NCI-H2196 (cell line): ENCODE measurements at regions not wholly inside any gene's neighbourhood (a gene's known extent, or its start where the extent isn't known, plus 50 kb on each side); places are given as distances from the start of the nearest gene placed in this dataset.

Source experiments
- DNase-seq: peaks from one replicate; lab custom pipeline; 2025; ENCODE audit not compliant: unreplicated experiment; lab: John Stamatoyannopoulos, UW

DNA sequence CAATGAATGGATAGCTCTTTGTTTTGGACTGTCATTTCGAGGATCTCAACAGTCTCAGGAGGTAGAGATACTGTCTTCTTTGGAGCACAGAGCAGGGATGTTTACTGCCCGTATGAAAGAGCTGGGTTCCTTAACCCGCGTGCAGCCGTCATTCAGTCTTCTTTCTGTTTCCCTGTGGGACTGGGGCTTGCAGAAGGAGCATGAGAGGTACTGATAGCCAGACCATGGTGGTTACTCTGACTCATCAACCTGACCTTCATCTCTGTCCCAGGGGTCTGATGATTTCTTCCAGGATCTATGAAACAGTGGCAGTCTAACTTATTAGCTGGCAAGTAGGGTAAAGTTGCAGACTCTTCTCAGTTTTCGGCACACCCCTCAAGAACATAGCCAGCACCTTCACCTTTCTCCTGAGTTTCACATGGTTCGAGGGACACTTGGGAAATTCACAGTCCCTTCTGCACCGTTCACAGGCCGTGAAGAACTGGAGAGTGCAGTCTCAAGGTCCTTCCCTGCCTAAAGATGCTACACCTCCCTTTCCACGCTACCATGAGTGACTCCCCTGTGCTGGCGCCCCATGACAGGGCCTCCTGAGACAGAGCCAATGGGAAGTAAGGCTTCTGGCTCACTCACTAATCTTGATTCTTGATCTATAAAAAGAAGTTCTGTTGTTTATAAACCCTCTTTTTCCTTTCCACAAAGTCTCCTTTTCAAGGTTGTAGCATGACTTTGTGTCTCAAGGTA, 226.2 kb downstream of the MC4R start:
- no peak for DNase-seq

DNA sequence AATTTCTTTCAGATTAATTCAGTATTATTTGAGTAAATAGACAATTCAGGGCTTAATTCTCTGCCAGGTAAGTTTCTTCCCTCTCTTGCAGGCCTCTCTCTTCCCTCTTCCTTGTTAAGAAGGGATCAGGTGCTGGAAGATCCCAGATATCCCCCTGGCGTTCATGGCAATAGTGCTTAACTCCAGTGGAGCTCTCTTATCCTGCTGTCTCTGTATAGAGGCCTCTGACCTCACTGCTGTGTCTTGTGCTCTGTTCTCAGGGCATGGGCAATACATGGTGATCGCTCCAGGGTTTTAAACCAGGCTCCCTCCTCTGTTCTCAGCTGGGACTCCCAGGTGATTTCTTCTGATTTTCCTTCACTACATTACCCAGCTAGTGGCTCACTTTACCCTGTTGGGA, 226.8 kb downstream of the MC4R start:
- DNase-seq = no peak

DNA sequence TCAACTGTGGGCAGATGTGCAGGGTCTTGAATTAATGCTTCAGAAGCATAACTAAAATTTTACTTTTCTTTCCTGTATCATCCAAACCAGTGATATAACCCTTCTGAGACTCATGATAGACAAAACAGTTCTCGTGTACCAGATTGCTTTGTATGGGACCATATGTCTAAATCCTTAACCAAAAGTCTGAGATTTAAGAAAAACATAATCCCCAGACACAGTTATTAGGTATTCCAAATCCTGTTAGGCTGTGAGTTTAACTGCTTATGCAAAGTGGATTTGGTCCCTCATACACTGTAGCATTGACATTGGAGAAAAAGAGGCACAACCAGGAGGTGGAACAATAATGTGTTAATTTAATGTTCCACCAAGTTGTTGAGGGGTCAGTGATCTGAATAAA, 235.0 kb downstream of the PMAIP1 start:
- DNase-seq = no peak

DNA sequence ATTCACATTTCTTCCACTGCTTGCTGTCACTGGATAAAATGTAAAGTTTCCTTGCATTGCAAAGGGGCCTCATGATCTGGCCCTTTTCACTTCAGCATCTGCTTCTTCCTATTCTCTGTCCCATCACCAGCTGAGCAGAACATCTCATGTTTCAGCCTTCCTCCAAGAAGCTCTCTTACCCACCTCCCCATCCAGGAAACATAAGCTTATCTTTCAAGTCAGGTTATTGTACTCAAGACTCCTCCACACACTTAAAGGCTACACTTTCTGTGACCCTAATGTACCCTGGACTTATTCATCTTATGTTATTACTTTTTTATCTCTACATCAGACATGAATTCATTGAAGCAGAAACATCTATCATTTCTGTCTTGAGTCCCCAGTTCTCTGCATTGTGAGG, 230.5 kb downstream of the PMAIP1 start:
- DNase-seq = no peak

DNA sequence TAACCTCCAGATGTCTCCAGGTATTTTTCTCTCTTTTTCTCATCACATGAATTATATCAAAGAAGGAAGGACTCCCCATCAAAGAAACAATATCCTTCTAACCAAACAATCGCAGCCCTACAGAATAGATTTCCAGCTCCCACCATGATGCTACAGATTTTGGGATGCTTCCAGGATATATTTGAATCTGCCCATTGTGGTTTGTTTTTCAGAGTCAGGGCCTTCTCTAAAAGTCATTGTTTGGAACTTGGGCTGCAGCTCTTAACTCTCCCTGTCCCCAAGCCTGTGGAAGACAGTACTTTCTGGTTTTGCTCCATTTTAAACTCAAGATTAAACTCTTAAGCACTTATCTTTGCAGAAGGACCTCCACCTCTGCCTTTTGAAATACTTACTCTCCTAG, 223.2 kb downstream of the PMAIP1 start:
- no peak for DNase-seq

DNA sequence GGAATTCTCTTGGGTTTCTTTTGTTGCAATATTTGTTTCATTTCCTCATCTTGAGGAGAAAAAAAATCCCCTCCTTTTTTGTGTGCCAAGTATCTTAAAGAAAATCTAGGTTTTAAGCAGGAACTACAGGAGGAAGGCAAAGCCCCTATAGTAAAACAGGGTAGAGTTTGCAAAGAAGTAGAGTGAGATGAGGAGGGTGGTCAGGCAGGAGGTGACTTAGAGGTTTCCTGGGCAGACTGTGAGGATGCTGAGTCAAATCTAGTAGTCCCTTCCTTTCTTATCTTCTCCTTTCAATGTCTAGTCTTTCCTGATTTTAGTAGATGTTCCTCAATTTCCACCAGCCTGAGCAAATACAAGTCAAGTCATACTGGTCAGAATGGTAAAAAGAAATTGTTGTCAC, 222.5 kb downstream of the PMAIP1 start:
- DNase-seq = no peak

DNA sequence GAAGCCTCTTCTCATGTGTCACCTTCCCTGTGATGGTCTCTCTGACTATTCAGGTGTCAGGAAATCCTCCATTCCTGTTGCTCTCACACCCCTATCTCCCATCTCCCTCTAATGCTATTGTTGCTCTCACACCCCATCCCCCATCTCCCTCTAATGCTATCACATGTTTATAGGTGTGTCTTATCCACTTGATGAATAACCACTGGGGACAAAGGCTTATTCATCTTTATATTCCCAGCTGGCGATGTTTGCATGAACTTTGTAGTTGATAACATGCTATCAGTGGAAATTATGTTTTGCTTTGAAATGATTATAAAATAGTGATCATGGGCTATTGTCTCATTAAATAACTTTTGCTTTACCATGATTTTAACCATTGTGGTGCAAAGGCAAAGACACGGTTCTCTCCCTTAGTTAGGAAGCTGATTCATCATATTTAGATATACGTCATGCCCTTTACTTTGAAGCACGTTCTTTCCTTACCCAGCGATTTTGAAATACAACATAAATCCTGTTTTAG, 220.5 kb downstream of the PMAIP1 start:
- no peak for DNase-seq

DNA sequence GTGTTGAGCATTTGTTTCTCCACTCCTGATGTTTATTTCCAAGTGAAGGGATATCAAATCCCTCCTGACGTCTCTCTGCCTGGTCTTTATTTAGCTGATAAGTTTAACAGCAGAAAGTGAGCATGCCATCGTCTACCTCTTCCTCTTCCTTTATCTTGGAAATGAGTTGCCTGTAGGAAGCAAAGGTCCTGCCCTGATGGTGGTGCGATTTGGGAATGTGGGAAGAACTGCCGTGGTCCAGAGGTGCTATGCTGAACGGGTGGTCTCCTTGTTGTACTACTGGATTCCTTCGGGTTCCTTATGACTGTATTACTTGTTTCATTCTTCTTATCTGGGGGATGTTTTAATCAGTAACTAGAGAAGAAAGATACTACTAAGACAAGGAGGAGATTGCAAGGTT, 217.5 kb downstream of the PMAIP1 start:
- DNase-seq = no peak

DNA sequence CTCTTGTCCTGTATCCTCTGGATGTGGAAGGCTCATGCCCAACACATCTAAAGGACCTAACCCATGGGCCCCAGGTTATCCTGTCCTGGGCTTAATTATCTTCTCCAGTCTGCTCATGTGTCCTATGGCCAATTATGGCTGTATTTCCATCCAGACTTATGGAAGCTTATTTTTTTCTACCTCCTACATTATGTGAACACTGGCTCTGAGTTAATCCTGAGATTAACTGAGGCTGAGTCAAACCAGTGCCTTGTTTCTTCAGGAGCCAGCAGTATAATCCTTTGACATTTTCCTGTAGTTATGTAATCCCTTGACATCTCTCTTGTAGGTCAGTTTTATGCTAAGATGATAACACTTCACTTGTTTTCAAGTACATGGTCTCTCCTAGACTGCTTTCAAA, 213.6 kb downstream of the PMAIP1 start:
- no peak for DNase-seq

DNA sequence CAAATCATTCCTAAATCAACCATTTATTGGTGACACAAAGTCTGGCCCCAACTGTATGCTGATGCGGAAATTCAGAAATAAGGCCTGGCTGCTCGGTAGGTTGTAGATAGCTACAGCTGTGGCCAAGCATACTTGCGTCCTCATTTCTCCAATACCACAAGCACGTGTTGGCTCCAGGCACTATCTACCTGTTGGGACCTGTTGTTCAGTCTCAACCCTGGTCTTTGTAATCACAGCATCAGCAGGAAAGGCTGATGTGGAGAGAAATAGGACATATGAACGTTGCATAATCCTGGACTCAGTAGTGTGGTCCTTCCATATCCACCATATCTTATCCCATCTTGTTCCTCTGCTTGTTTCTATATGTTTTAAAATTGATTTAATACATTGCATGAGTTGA, 212.6 kb downstream of the PMAIP1 start:
- DNase-seq = no peak

DNA sequence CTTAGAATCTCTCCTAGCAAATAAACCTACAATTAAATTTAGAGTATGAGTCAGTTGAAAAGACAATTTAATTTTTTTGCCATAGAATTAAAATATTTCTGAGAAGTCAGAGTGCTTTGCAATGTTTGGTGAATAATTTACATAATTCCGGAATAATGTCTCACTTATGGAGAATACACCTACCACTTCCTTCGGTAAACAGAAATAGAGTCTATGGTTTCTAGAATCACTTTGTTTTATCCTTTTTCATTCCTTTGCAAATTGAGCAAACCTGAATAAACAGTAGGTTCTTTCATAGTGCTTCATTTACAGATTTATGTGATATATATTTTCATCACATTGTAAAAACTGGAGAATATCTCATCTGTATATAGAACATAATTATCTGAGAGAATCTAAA, 211.7 kb downstream of the PMAIP1 start:
- DNase-seq = no peak

DNA sequence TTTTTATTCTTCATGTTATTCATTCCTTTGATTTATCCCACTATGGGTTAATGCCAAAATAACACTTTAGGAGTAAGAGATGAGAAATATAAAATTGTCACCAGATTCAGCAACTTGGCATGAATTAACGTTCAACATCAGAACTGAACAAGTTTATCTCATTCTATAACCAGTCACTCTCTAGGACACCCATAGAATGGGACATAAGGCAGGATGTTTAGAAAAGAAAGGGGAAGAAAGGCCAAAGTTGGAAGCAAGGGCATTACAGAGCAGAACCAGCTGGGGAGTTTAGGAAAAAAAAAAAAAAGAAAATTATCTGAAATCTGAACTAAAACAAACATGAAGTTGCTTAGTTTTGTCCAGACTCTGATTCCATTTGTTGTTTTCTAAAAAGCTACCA, 211.0 kb downstream of the PMAIP1 start:
- DNase-seq = no peak

DNA sequence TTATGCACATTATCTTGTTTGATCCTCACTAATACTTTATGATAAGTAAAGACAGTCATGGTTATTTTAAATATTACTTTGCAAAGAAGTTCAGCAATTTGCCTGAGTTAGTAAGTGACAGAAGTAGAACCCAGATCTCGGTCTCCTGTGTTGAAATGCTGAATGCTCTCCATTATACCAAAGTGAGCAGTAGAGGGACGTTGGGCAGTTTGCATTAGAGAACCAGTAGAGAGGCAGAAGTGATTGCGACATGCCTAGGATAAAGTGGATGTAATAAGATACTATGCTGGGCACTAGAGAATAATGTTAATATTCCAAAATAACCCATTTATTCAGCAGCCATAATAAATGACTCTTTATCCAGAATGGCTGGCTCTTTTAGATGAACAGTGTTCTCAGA, 201.0 kb downstream of the PMAIP1 start:
- no peak for DNase-seq

DNA sequence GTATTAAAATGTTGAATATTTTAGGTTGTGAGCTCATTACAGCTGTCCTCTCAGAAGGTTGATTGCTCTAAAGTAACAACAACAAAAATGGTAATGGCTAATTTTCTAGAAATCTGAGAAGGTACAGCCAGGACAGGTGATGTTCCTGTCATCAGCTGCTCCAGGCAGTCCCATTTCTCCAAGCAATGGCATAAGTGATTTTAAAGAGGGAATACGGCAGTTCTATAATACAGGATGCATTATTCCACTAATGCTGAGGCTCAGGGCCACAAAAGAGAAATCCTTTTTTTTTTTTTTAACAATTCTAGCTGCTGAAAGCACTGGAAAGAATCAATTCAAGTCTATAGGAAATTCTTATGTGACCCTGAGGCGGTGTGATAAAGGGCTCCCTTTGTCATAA, 199.9 kb downstream of the PMAIP1 start:
- no peak for DNase-seq

DNA sequence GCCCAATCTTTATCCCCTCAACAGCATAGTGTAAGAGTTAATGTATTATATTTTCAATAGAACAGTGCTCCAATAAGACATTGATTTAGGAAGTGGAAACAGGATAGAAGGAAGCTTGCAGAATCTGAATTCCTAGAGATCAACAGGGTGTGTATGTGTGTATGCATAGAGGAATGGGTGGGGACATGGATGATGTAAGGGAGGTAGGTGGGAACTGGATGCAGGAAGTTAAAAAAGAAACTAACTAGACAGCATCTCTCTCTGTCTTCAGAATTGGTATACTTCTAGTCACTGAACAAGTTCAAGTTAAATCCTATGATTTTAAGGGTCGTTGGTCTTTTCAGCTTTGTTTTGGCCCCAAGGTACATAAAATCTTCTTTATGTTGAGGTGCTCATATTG, 196.6 kb downstream of the PMAIP1 start:
- DNase-seq = no peak

DNA sequence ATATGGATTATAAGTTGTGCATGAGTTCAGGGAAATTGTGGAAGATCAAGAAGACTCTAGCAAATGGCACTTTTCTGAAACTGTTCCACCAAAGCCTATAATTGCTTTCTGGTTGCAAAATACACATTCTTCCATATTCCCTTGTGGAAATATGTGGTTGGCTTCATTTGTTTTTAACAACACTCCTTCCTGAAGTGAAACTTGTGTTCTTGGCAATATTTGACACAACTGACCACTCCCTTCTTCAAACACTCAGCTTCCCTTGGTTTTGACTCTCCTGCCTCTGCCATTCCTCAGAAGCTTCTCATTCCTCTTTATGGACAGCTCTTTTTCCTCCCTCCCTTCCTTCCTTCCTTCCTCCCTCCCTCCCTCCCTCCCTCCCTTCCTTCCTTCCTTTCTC, 192.3 kb downstream of the PMAIP1 start:
- no peak for DNase-seq

DNA sequence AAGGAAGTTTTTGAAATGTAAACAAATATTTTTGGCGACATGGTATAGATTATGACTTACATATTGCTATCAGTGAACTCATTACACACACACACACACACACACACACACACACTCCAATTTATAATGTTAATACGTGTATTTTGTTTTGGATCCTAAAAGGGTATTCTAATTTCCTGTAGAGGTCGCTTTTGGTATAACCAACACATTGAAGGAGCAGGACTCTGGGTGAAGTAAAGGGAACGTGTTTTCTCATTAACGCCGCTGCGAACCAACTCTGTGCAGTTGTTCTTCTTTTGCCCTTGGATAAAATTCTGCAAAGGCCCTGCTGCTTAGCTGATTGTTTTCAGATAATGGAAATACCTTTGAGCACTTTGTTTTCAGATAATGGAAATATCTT, 190.4 kb downstream of the PMAIP1 start:
- DNase-seq = no peak

DNA sequence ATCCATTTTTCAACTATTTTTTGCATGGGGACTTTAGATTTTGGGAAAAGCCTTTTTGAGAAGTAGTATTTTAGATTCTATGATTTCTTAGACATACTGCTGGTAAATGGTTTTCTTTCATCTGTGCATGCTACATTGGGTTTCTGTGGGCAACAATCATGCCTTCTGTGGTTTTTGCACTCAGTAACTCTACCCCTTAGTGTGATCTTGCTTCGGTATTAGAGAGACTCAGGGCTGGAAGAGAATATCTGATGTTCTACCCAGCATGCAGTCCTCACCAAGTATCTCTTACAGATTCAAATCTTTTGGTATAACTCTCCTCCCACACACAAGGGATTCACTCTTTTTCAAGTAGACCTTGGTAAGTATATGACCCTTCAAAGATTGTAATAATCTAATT, 183.0 kb downstream of the PMAIP1 start:
- DNase-seq = no peak

DNA sequence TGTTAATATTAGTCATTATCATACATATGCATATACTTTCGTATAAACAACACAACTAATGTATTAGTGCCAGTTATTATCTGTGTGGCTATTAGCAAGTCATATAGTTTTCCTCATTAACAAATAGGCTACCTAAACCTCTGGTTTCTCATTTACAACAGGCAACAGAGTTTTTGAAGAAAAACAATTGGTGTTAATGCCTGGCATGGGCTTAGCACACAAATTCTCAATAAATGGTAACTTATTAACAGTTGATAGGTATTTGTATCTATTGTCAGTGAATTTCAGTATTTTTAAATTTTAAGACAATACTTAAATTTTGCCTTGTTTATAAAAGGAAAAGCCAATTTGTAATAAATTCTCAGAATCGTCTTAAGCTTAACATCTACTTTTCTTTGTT, 182.5 kb downstream of the PMAIP1 start:
- DNase-seq = no peak

DNA sequence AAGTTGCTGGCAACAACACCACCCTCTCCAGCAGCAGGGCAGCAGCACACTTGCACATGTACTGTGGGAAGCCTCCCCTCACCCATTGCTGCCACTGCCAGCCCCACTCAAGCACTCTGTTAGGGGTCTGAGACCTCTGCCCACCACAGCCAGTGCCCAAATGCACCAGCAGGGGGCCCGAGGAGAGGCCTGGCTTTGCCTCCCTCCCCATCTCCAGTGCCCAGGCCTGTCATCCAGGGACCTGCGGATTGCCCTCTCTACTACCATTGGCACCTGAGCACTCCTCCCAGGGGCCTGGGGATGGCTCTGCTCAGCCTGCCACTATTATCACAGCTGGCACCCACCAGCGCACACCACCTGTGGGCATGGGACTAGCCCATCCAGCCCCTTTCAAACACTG, 175.7 kb downstream of the PMAIP1 start:
- no peak for DNase-seq

DNA sequence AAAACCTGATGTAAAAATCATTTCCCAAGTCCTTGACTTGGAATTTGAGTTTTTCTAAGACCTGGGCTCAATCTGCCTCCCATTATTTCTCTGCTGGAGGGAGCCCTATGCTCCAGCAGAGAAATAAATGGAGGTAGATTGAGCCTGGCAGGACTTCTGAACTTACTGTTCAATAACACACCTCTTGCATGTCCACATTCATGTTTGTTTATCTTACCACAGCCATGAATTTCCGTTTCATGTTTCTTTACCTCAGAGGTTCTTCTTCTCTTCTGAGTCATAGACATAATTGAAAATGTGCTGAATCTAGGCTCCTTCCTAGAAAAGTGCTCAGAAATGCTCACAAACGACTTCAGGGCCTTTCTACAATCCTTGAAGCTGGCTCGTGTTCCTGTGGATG, 170.8 kb downstream of the PMAIP1 start:
- no peak for DNase-seq

DNA sequence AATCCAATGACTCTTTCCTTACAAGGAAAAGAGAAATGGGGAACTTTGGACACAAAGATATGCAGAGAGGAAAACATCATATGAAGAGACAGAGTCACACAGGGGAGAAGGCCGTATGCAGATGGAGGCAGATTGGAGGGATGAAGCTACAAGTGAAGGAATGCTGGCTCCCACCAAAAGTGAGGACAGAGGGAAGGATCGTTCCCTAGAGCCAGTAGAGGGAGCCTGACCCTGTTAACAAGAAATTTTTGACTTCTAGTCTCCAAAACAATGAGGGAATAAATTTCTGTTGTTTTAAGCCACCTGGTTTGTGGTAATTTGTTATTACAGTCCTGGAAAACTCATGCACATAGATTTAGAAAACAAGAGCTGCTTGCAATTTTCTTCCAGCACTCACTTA, 169.3 kb downstream of the PMAIP1 start:
- no peak for DNase-seq

DNA sequence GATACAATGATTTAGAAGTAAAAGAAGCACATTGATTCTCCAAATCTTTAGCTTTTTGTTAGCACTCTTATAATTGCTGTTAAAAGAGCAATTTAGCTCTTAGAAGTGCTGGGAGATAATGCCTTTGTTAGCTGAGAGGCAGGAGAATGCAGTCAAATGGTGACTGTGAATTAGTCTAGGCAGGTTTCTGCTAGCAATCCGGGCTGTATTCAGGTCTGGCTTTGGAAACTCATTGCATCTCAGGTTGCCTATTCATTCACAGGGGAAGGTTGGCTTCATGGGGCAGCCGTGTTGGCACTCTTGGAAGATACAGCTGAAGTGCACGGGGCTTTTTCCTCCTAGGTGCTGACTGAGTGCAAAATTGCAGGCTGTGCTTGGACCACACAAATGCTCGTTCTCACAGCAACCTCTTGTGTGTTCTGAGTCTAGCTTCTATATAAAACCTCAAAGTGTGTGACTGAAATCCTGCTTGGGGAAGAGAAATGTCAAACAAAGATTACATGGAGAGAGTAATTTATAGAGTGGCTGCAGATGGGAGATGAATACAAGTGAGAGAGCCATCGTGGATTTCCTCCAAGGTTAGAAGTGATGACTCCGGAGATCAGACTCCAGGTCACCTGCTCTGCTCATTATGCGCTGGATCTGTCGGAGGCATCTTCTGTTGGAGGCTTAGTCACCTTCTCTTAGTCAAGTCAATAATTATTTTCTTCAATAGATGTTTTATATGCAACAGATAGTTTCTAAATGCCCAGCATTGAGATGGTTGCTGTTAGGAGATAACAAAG, 167.8 kb downstream of the PMAIP1 start:
- DNase-seq = no peak
